Choroid plexus epithelial cell (primary cell): ENCODE measurements at regions not wholly inside any gene's neighbourhood (a gene's known extent, or its start where the extent isn't known, plus 50 kb on each side); places are given as distances from the start of the nearest gene placed in this dataset.
"Not testable (repeated sequence)": the region's sequence is repeated elsewhere in the genome, so short reads cannot be mapped to it uniquely, and the experiment has no call there.

Experiments
- DNase-seq: peaks from one replicate; pipeline ENCODE4 v3.0.0-alpha.2; 2010; ENCODE audit warnings: low read depth
- H3K4me3 ChIP-seq: 2 replicates; pipeline ENCODE4 v1.5.1; 2011; ENCODE audit warnings: low read depth, mild to moderate bottlenecking, control low read depth, low read length, moderate library complexity
- CTCF ChIP-seq: conservative IDR thresholded peaks from 2 replicates; pipeline ENCODE4 v1.5.1; 2011; ENCODE audit warnings: low read depth, mild to moderate bottlenecking, control low read depth, inconsistent platforms, low read length, moderate library complexity

DNA sequence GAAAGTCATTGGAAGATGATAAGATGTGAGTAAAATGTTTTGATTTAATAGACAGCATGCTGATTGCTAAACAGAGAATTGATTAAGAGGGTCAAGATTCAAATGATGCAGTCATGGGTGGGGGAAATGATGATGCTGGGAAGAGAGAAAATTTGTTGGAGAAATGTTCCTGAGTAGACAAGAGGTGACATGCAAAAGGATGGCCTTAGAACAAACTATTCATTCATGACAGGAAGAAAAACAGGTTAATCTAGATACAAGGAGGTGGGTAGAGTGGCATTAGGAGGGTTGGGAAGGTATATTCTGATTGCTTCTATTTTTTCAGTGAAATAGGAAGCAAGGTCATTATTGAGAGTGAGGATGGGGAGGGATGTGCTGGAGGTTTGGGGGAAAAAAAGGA lies 146.7 kb downstream of the SEM1 start:
- DNase-seq: no peak
- TF ChIP-seq CTCF: no peak
- H3K4me3 ChIP-seq: no peak overlapping the region

DNA sequence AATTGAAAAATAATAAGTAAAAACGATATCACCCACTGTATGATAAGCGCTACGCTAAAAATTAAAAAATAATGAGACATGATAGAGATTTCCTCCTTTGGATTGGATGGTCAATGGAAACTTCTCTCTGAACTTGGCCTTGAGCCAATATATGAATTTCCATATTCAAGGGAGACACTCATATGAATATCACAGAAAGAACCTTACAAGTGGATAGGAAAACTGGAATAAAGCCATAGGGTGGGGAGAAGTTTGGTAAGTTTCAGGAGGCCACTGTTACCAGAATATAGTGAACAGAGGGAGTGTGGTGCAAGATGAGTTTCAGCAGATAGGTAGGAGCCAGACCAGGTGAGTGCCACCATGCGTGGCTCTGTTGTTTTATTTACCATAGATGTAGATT lies 147.2 kb downstream of the SEM1 start:
- no peak overlapping the region for H3K4me3 ChIP-seq
- TF ChIP-seq CTCF: no peak
- no peak for DNase-seq

GRCh38 chr7:96561892-96562291 lies 147.8 kb downstream of the SEM1 start:
- TF ChIP-seq CTCF: no peak
- DNase-seq: no peak
- no peak overlapping the region for H3K4me3 ChIP-seq

DNA sequence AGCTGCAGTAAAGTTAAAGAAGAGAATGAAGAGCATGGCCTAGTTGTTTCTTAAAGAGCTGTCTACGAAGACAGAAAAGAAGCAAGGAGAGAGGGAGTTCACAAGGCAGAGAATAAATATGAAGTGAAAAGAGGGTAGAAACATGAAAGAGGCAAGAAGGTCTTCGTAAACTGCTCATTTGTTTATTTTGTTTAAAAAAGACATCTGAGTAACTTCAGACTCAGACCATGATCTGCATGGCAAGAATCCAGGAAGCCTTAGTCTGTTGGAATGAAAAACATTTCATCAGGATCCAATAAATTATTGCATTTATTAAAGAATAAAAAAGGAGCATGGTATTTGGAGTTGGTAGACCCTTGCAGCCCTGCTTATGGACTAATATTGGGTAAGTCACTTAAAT lies 151.1 kb downstream of the SEM1 start:
- no peak overlapping the region for H3K4me3 ChIP-seq
- peak; percentile 6 for DNase-seq
- TF ChIP-seq CTCF: no peak

GRCh38 chr7:96558093-96558492 lies 151.6 kb downstream of the SEM1 start:
- DNase-seq: no peak
- no peak for TF ChIP-seq CTCF
- no peak overlapping the region for H3K4me3 ChIP-seq

- DNase-seq, H3K4me3 ChIP-seq: not testable (repeated sequence)
Observed at GRCh38 chr7:96557598-96557997, 152.0 kb downstream of the SEM1 start.

GRCh38 chr7:96548664-96549063 lies 161.0 kb downstream of the SEM1 start:
- DNase-seq: no peak
- TF ChIP-seq CTCF: no peak
- no peak overlapping the region for H3K4me3 ChIP-seq

GRCh38 chr7:96547371-96547811 lies 162.3 kb downstream of the SEM1 start:
- H3K4me3 ChIP-seq: no peak overlapping the region
- no peak for TF ChIP-seq CTCF
- DNase-seq: no peak
